Fibroblast of the aortic adventitia (primary cell): ENCODE measurements at regions not wholly inside any gene's neighbourhood (a gene's known extent, or its start where the extent isn't known, plus 50 kb on each side); places are given as distances from the start of the nearest gene placed in this dataset.

ENCODE experiments used
- DNase-seq: peaks from one replicate; pipeline ENCODE4 v3.0.0-alpha.2; 2010; ENCODE audit warnings: low read depth
- H3K4me3 ChIP-seq: 2 replicates; pipeline ENCODE4 v1.5.1; 2011; ENCODE audit warnings: low read depth, mild to moderate bottlenecking, control low read depth, low read length, moderate library complexity
- TF ChIP-seq, protein P1 (sequence below): IDR thresholded peaks from 2 replicates; pipeline ENCODE4 v1.5.1; 2011; ENCODE audit warnings: mild to moderate bottlenecking, low read length, control low read depth, inconsistent platforms; ENCODE audit not compliant: insufficient read depth

- no peak for DNase-seq
These were observed 150.8 kb downstream of the RBMX2 start for GRCh38 chrX:130552444-130553073.

DNA sequence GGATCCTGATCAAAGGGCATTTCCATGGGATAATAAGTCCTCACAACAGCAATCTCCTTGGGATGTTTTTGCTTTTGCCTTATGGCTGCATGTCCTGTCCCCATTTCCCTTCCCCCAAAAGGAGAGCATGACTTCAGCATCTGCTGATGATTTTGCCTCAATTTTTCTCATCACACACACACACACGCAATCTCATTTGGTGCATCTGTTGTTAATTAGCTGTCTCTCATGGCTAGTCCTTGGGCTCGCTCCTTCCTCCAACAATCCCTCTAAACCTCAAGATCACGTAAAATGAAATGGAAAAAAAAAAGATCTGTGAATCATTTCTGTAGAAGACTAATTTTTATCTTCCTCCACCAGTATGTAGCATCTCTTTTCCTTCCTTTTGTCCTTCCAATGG lies 153.6 kb downstream of the RBMX2 start:
- TF ChIP-seq, protein P1, sequence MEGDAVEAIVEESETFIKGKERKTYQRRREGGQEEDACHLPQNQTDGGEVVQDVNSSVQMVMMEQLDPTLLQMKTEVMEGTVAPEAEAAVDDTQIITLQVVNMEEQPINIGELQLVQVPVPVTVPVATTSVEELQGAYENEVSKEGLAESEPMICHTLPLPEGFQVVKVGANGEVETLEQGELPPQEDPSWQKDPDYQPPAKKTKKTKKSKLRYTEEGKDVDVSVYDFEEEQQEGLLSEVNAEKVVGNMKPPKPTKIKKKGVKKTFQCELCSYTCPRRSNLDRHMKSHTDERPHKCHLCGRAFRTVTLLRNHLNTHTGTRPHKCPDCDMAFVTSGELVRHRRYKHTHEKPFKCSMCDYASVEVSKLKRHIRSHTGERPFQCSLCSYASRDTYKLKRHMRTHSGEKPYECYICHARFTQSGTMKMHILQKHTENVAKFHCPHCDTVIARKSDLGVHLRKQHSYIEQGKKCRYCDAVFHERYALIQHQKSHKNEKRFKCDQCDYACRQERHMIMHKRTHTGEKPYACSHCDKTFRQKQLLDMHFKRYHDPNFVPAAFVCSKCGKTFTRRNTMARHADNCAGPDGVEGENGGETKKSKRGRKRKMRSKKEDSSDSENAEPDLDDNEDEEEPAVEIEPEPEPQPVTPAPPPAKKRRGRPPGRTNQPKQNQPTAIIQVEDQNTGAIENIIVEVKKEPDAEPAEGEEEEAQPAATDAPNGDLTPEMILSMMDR: no peak
- DNase-seq: no peak
- no peak overlapping the region for H3K4me3 ChIP-seq

More at GRCh38 chrX:130552444-130553073, 150.8 kb downstream of the RBMX2 start:
- TF ChIP-seq, protein P1: no peak
- H3K4me3 ChIP-seq: no peak overlapping the region

- DNase-seq: no peak
- TF ChIP-seq, protein P1: no peak
- no peak overlapping the region for H3K4me3 ChIP-seq
These were observed 154.0 kb downstream of the RBMX2 start for GRCh38 chrX:130555757-130556156.

DNA sequence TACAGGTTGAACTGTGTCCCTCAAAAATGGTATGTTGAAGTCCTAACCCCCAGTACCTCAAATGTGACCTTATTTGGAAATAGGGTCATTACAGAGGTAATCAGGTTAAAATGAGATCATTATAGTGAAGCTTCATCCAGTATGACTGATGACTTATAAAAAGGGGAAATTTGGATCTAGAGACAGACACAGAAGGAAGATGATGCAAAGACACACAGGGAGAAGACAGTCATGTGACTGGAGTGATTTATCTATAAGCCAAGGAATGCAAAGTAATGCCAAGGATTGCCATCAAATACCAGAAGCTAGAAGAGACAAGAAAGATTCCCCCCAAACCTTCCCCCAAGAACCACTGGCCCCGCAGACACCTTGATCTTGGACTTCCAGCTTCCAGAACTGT lies 155.2 kb downstream of the RBMX2 start:
- no peak overlapping the region for H3K4me3 ChIP-seq
- TF ChIP-seq, protein P1: no peak
- DNase-seq: no peak

GRCh38 chrX:130560544-130560943 lies 158.8 kb downstream of the RBMX2 start:
- DNase-seq: no peak
- no peak overlapping the region for H3K4me3 ChIP-seq
- TF ChIP-seq, protein P1: no peak

DNA sequence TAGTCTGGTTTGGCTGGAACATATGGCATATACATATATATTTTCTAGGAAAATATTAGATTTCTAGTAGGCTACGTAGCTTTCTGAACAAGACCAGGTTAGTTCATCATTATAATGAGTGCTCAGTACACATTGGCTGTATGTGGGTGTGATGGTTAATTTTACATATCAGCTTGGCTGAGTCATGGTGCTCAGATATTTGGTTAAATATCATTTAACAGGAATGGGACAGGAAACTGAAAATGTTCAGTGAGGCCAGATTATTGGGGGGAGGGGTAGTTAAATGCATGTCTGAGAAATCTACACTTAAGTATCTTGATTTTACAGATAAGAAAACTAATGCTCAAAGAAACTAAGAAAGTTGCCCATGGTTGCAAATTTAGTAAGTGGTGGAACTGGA lies 160.1 kb downstream of the RBMX2 start:
- TF ChIP-seq, protein P1: no peak
- no peak for DNase-seq
- no peak overlapping the region for H3K4me3 ChIP-seq

- H3K4me3 ChIP-seq: no peak overlapping the region
- no peak for DNase-seq
- TF ChIP-seq, protein P1: no peak
These were observed 161.7 kb downstream of the RBMX2 start for GRCh38 chrX:130563476-130563875.
